Endothelial cell of umbilical vein (primary cell): ENCODE measurements at regions not wholly inside any gene's neighbourhood (a gene's known extent, or its start where the extent isn't known, plus 50 kb on each side); places are given as distances from the start of the nearest gene placed in this dataset.

Experiments
- BruUV-seq: library from RNA; stranded (reverse); fragments of 400-500 nt; replicated peaks from 2 replicates; lab custom pipeline; 2021; lab: Mats Ljungman, UMichigan
- CTCF ChIA-PET: fragments of 300-600, 350-600 bp; sonication (Branson Sonifier 250); formaldehyde crosslinking; loops from one replicate; lab custom pipeline; 2021; ENCODE audit warnings: antibody characterized with exemption, inconsistent platforms; lab: Charles Lee
- POLR2A ChIA-PET: fragments of 300-600, 350-600 bp; sonication (Branson Sonifier 250); formaldehyde crosslinking; loops from one replicate; lab custom pipeline; 2021; ENCODE audit warnings: antibody characterized with exemption, inconsistent platforms; lab: Charles Lee
- DNase-seq: peaks from one replicate; pipeline ENCODE4 v3.0.0-alpha.2; 2011; ENCODE audit warnings: low read depth, low spot score
- FAIRE-seq: peaks from 2 replicates; lab custom pipeline; 2011; peaks lifted over from hg19 to GRCh38; lab: Jason Lieb, UNC
- H2AFZ ChIP-seq: 2 replicates; pipeline ENCODE4 v1.6.0; 2012; ENCODE audit warnings: low read depth, low read length, control low read depth, inconsistent platforms
- H3K27ac ChIP-seq: 2 replicates; pipeline ENCODE4 v1.5.1; 2011; ENCODE audit warnings: low read depth, mild to moderate bottlenecking, control low read depth, low read length, moderate library complexity; ENCODE audit not compliant: insufficient read depth
- H3K27me3 ChIP-seq, 2 experiments: 2 replicates each; pipeline versions ENCODE4 v1.6.0 to v1.6.1; 2011; ENCODE audit warnings: low read length in 2 of 2, mixed read lengths in 1 of 2; ENCODE audit not compliant: control insufficient read depth in 2 of 2, insufficient read depth in 2 of 2
- H3K36me3 ChIP-seq, 2 experiments: 2 replicates in 1 of 2; 3 replicates in 1 of 2; pipeline ENCODE4 v1.5.1; 2011; ENCODE audit warnings: low read length in 2 of 2, mild to moderate bottlenecking in 1 of 2, moderate library complexity in 1 of 2; ENCODE audit not compliant: control insufficient read depth in 2 of 2, insufficient read depth in 2 of 2; ENCODE audit errors: extremely low read depth in 1 of 2
- H3K4me1 ChIP-seq: 3 replicates; pipeline ENCODE4 v1.5.1; 2011; ENCODE audit warnings: mild to moderate bottlenecking, low read length; ENCODE audit not compliant: control insufficient read depth, insufficient read depth; ENCODE audit errors: extremely low read depth
- H3K4me2 ChIP-seq: 2 replicates; pipeline ENCODE4 v1.6.1; 2011; ENCODE audit warnings: low read length, control low read depth, mixed read lengths; ENCODE audit not compliant: insufficient read depth
- H3K4me3 ChIP-seq, 3 experiments: fragments of 200-600 bp in 1 of 3; sonication (generic), shearing (Covaris generic) in 1 of 3; replicated peaks in 1 of 3; 2 replicates each; pipeline ENCODE4 v1.5.1; 2011 to 2016; ENCODE audit warnings: control low read depth in 3 of 3, low read length in 3 of 3, mild to moderate bottlenecking in 2 of 3, inconsistent platforms in 1 of 3, low read depth in 1 of 3, moderate library complexity in 1 of 3; ENCODE audit not compliant: insufficient read depth in 1 of 3
- H3K79me2 ChIP-seq: 2 replicates; pipeline ENCODE4 v1.6.0; 2012; ENCODE audit warnings: low read length, inconsistent platforms; ENCODE audit not compliant: control insufficient read depth, insufficient read depth
- H3K9ac ChIP-seq: replicated peaks from 2 replicates; pipeline ENCODE3; 2011; ENCODE audit warnings: low read length, control low read depth; ENCODE audit not compliant: insufficient read depth; ENCODE audit errors: extremely low read depth
- H3K9me1 ChIP-seq: replicated peaks from 3 replicates; pipeline ENCODE4 v1.6.0; 2011; ENCODE audit warnings: mild to moderate bottlenecking, low read length; ENCODE audit not compliant: control insufficient read depth, insufficient read depth; ENCODE audit errors: extremely low read depth
- H3K9me3 ChIP-seq: replicated peaks from 2 replicates; pipeline ENCODE4 v1.5.1; 2012; ENCODE audit warnings: low read length, inconsistent platforms; ENCODE audit not compliant: control insufficient read depth, insufficient read depth
- H4K20me1 ChIP-seq: replicated peaks from 2 replicates; pipeline ENCODE3; 2011; ENCODE audit warnings: mild to moderate bottlenecking, low read length; ENCODE audit not compliant: control insufficient read depth, insufficient read depth; ENCODE audit errors: extremely low read depth
- CTCF ChIP-seq, 2 donors: IDR thresholded peaks; 1 replicate in 1 of 2; 2 replicates in 1 of 2; pipeline ENCODE4 v1.5.1; 2011; ENCODE audit warnings: low read length in 2 of 2, mild to moderate bottlenecking in 2 of 2, moderate library complexity in 2 of 2, control low read depth in 1 of 2, inconsistent platforms in 1 of 2, low read depth in 1 of 2; ENCODE audit not compliant: insufficient read depth in 1 of 2; ENCODE audit errors: extremely low read depth in 1 of 2
- EZH2 ChIP-seq: IDR thresholded peaks from 2 replicates; pipeline ENCODE4 v1.6.1; 2012; ENCODE audit warnings: borderline replicate concordance, low read depth, mild to moderate bottlenecking, moderate library complexity, low read length, inconsistent platforms; ENCODE audit not compliant: severe bottlenecking
- FOS ChIP-seq: IDR thresholded peaks from 2 replicates; pipeline ENCODE4 v1.6.1; 2011; ENCODE audit warnings: mild to moderate bottlenecking, low read length, moderate library complexity, borderline replicate concordance; ENCODE audit not compliant: insufficient read depth
- GATA2 ChIP-seq: IDR thresholded peaks from 2 replicates; pipeline ENCODE4 v1.7.0; 2011; ENCODE audit warnings: low read depth, mild to moderate bottlenecking, moderate library complexity, mixed read lengths, low read length; ENCODE audit not compliant: insufficient read length, insufficient read depth
- JUN ChIP-seq: IDR thresholded peaks from 2 replicates; pipeline ENCODE4 v1.6.1; 2011; ENCODE audit warnings: borderline replicate concordance, low read depth; ENCODE audit not compliant: insufficient read length, insufficient read depth
- MAX ChIP-seq: IDR thresholded peaks from 2 replicates; pipeline ENCODE4 v1.6.1; 2011; ENCODE audit not compliant: insufficient read depth, insufficient read length
- MYC ChIP-seq: IDR thresholded peaks from one replicate; pipeline ENCODE4 v1.6.1; 2011; ENCODE audit warnings: mild to moderate bottlenecking, low read depth, low read length
- POLR2A ChIP-seq: IDR thresholded peaks from 2 replicates; pipeline ENCODE4 v1.6.1; 2012; ENCODE audit warnings: low read depth, mild to moderate bottlenecking, control low read depth, low read length
- POLR2AphosphoS5 ChIP-seq: IDR thresholded peaks from 2 replicates; pipeline ENCODE4 v1.6.1; 2012; ENCODE audit warnings: low read depth, mild to moderate bottlenecking, control low read depth, low read length, moderate library complexity; ENCODE audit not compliant: insufficient read depth
- dilution Hi-C: fragments of 300-500 bp; cut with MboI; formaldehyde crosslinking; loops from one replicate; pipeline ENCODE4 v1.15.0; 2019; ENCODE audit warnings: low sequenced_read_pairs; ENCODE audit not compliant: extremely low pct_ligation_motif_present
- intact Hi-C: fragments of 100-400 bp; cut with micrococcal nuclease; formaldehyde crosslinking; loops from one replicate; pipeline ENCODE4 v1.10.0; 2022

DNA sequence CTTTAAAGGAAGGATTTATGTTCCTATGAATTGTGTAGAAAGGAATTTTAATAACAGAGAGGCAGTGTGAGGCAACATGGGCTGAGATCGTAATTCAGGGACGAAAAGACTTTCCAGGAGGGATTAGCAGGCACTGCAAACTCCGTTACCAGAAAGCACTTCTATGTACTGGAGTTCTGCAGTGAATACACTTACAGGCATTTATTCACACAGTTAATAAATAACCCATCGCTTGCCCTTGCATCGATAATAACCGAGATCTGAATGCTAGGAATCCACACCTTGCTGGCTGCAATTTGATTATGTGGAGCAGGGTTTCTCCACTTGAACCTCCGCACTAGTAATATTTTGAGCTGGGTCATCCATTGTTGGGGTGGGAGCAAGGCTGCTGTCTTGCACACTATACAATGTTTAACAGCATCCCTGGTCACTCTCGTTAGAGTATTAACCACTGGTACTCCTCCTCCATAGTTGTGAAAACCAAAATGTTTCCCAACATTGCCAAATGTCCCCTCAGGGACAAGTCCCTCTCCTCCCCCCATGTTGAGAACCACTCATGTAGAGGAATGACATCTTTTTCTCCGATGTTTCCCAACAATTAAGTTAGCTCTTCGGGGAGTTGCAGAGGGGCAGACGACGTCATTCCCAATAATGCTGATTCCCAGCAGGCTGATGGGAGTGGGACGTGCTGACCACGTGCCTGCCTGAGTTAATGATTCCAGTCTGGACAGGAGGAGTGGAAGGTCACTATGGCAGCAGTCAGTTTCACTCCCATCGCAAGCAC lies 99.5 kb downstream of the SNX19 start:
- H4K20me1 ChIP-seq: no peaks in the 10 kb centered on the region
- no peak overlapping the region for H3K9ac ChIP-seq
- FAIRE-seq (no peak), DNase-seq (no peak)
- no peaks in the 10 kb centered on the region for H3K9me1 ChIP-seq
- ChIA-PET POLR2A (interaction anchor here (0.6 kb wide), 1 partner anchor 50 kb away, joined by 3 read pairs; no protein-coding TSS in a partner anchor), CTCF (no interaction called here)
- no peaks in the 10 kb centered on the region for H3K79me2 ChIP-seq
- H2AFZ ChIP-seq: no peak overlapping the region
- no TSS peak for BruUV-seq
- H3K4me2 ChIP-seq: no peak overlapping the region
- no peak overlapping the region for H3K27ac ChIP-seq
- H3K27me3 ChIP-seq: peaks cover 0 to 4% of the 10 kb centered on the region in 2 experiments
- H3K9me3 ChIP-seq: no peaks in the 10 kb centered on the region
- no peaks in the 10 kb centered on the region for H3K4me1 ChIP-seq
- TF ChIP-seq EZH2 (no peak), POLR2AphosphoS5 (no peak), MYC (no peak), GATA2 (no peak), POLR2A (no peak), MAX (no peak), CTCF (IDR thresholded peaks at IDR 0.05; ENCODE audit: extremely low read depth in 1 of 2, insufficient read depth in 1 of 2, low read depth in 1 of 2, low read length in 2 of 2) (no peak), JUN (no peak), FOS (no peak)
- dilution Hi-C loops (no loop called here), intact Hi-C loops (no loop called here)
- H3K4me3 ChIP-seq: no peak overlapping the region
- no peaks in the 10 kb centered on the region for H3K36me3 ChIP-seq
